PC-9 (cell line): ENCODE measurements at regions not wholly inside any gene's neighbourhood (a gene's known extent, or its start where the extent isn't known, plus 50 kb on each side); places are given as distances from the start of the nearest gene placed in this dataset.

ENCODE experiments used
- EZH2 ChIP-seq: fragments of 200-600 bp; sonication (generic); IDR thresholded peaks from 2 replicates; pipeline ENCODE4 v1.8.0; 2017; ENCODE audit warnings: antibody characterized with exemption, low read depth
- TF ChIP-seq, protein P1 (sequence below): fragments of 200-600 bp; sonication (generic); conservative IDR thresholded peaks from 2 replicates; pipeline ENCODE4 v1.6.1; 2017; ENCODE audit warnings: mixed run types, antibody characterized with exemption, mild to moderate bottlenecking, moderate library complexity

DNA sequence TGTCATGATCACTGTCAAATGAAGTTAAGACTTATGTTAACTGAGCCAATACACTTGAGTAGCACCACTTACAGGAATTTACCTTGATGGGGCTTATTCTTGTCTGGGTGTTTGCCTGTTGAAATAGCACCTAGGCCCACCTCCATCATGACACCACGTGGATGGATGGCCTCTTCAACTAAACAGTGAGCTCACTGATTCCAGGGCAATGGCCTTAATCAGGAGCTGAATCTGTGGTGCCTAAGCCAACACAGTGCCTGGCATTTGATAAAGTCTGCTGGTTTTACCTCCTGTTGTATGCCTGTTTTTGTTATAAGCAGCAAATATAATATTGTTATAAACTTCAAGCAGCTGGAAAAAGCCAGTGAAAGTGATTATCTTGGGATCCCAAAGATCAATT, 190.5 kb downstream of the LURAP1L start:
- TF ChIP-seq, protein P1, sequence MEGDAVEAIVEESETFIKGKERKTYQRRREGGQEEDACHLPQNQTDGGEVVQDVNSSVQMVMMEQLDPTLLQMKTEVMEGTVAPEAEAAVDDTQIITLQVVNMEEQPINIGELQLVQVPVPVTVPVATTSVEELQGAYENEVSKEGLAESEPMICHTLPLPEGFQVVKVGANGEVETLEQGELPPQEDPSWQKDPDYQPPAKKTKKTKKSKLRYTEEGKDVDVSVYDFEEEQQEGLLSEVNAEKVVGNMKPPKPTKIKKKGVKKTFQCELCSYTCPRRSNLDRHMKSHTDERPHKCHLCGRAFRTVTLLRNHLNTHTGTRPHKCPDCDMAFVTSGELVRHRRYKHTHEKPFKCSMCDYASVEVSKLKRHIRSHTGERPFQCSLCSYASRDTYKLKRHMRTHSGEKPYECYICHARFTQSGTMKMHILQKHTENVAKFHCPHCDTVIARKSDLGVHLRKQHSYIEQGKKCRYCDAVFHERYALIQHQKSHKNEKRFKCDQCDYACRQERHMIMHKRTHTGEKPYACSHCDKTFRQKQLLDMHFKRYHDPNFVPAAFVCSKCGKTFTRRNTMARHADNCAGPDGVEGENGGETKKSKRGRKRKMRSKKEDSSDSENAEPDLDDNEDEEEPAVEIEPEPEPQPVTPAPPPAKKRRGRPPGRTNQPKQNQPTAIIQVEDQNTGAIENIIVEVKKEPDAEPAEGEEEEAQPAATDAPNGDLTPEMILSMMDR, result no peak
- TF ChIP-seq EZH2, result no peak
